ENCODE measurements at regions not wholly inside any gene's neighbourhood (a gene's known extent, or its start where the extent isn't known, plus 50 kb on each side); places are given as distances from the start of the nearest gene placed in this dataset.
"Not testable (repeated sequence)": the region's sequence is repeated elsewhere in the genome, so short reads cannot be mapped to it uniquely, and the experiment has no call there.

DNA sequence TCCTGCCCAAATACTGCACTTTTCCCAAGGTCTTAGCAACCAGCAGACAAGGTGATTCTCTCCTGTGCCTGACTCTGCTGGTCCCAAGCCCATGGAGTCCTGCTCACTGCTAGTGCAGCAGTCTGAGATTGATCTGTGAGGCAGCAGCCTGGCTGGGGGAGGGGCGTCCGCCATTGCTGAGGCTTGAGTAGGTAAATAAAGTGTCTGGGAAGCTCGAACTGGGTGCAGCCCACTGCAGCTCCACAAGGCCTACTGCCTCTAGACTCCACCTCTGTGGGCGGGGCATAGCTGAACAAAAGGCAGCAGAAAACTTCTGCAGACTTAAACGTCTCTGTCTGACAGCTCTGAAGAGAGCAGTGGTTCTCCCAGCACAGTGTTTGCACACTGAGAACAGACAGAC is 258.7 kb downstream of the ABCC12 start:
- not testable (repeated sequence) for DNase-seq

DNA sequence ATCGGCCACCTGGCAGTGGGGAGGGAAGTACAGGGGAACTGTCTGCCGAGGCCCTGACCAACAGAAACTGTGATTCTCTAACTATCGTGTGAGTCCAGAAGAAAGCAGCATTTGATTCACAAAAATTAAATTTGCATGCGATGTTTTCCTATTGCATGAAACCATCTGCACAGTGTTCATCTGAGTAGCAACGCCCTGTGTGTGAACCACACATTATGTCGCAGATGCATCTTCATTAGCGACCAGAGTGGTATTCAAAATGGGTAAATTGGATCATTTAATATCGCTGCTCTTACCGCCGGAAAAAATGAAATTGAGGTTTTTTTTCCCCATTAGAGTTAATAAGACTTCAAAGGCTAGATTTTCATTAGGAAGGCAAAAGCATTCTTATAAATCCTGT is 260.6 kb downstream of the ABCC12 start:
- DNase-seq = no peak

DNA sequence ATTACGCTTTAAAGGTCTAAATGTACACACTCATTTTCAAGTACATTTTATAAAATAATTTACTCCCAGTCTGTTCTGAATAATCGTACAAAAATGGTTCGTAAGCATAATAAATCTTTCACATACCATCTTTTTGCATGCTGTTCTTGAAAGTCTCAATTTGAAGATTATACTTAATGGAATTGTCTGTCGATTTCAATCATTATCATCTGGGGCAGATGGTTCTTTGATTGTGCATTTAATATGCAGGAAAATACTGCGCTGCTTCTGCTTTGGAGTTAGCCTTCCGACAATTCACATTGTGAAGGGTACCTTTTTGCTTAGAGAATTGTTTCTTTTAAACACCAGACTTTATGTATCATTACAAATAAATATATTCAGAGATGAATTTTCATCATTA is 262.8 kb downstream of the ABCC12 start:
- DNase-seq = no peak

DNA sequence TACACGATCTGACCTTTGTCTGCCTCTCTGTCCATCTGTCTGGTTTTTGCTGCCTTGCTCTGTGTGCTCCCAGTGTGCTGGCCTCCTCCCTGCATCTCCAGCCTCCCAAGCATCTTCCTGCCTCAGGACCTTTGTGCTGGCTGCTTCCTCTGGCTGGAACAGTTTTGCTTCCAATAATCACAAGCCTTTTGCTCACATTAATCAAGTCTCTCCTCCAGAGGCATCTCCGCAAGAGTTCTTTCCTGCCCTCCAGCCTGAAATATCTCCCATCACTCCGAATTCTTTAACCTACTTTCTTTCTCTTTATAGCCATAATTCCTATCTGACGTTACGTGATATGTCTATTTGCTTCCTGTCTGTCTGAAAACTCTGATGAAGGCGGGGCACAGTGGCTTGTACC is 267.1 kb downstream of the ABCC12 start:
- DNase-seq = no peak

DNA sequence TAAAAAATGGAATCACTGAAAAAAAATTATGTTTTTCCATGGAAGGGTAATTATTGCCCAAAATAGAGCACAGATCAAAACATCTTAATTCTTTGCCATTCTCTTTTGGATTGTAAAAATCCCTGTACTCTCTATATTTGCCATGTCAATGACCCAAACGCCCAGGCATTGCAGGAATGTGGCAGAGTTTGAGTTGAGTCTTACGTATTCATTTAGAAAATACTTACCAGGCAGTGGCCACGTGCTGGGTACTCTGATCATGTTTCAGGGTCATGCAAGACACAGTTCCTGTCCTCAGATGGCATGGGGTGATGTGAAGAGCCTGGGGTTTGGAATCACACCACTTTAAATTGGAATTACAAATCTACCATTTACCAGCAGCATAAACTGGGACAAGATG is 267.7 kb downstream of the ABCC12 start:
- DNase-seq = no peak

DNA sequence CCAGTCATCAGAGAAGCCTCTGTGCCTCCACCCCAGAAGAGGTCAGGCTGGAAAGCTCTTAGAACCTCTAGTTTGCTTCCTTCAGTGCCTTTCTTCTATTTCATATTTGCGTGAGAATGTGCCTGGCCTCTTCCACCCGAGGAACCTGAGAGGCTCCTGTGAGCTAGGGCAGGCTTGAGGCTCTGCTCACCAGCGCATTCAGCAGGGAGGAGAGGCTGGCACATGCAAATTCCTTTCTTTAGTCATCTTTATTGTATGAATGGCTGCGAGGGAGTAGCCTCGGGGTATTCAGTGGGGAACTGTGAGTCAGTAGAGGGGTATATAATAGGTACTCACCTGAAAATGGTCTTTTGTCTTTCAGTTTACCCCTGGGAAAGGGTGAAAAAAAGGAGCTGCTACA is 268.3 kb downstream of the ABCC12 start:
- no peak for DNase-seq

DNA sequence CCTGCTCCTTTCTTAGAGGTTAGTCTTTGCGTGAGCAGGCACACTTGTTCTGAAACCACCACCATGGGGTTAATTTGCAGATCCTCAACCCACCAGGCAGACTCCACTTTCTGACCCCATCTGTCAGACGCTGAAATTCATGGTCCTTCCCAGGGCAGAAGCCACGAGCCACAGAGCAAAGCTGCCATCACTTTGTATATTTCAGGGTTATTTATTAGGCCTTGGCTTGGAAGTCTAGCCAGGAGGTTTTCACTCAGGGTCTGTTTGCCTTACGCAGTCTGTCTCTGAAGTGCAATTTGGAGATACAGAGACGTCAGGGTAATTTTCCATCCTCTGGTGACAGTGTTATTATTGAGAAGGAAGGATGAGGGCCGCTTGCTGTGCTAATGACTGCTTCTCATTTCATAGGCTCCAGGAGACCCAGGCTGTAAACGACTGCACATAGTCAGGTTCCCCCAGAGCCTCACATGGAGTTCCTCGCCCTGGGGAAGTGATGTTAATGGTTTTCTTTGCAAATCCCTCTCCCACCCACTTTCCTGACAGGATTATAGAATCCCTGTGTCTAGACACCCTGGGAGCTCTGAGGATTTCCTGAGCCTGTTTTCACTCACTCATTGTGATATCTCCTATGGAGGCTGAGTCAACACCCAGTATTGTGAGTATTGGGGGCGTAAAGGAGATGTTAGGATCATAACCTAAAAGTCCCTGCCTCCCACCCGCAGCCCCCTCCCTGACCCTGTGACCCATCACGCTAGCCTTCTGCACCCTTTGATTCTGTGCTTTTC is 269.0 kb downstream of the ABCC12 start:
- no peak for DNase-seq

DNA sequence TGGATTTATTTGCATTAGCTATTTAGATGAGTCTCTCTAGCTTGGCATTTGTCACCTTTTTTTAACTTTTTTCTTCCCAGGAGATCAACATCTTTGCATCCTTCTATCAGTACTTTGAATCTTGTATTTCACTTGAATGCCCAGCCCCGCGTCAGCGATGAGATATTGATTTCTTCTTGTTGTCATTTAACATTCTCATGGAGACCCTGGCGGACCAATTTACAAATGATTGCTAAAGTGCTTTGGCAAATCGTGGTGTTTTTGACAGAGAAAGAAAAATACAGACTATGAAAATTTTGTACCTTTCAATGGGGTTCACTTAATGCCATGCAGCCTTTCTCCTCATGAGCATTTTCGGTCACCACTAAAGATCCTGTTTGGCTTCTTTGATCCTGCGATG is 269.7 kb downstream of the ABCC12 start:
- DNase-seq = no peak

DNA sequence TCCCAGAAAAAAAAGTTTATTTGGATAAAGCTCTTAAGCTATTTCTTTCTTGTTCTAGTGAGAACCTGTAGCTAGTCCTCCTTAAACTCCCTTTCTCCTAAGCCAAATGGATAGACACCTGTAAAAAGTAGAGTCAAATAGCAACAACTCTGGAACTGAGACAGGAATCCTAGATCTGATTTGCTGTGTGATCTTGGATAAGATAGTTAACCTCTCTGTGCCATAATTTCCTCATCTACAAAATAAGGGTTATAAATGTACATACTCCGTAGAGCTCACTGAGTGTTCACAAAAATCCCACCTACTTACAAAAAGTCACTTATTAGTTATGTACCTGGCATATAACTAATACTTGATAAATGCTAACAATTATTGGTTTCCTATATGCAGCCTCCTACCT is 270.3 kb downstream of the ABCC12 start:
- no peak for DNase-seq

DNA sequence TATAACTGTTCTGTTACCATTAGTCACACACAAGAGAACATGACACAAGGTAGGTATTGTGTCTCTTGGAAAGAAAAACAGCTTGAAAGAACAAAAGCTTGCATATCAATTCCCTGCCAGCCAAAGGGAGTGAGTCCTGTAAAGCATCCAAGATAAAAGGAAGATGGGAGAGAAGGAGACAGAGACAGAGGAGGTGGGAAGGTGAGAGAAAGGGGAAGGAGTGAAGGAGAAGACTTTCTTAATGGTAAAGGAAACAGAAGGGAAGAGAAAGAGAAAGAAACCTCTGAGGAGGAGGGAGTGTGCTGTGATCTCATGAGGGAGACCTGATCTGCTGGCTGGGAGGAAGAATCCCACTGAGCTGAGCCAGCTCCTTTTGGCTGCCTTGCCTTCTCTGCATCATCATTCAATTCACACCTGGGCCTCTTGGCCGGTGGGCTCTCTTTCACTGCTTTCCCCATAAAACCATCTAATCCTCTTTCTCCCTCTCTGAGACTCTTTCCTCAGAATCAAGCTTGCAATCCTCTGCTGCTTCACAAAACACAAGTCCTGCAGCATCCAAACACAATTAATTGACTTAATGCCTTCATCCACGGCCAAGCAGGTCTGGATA is 271.6 kb downstream of the ABCC12 start:
- DNase-seq = no peak

DNA sequence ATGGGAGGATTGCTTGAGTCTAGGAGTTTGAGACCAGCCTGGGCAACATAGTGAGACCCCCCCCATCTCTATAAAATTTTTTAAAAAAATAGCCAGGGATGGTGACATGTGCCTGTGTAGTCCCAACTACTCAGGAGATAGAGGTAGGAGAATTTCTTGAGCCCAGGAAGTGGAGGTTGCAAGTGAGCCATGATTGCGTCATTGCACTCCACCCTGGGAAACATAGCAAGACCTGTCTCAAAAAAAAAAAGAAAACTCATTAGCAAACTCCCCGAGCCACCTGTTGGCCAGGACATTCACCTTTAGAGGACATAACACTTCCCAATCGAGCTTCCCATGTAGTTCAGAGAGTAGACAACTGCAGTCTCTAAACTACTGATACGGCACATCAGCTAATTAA is 274.2 kb downstream of the ABCC12 start:
- DNase-seq = no peak

DNA sequence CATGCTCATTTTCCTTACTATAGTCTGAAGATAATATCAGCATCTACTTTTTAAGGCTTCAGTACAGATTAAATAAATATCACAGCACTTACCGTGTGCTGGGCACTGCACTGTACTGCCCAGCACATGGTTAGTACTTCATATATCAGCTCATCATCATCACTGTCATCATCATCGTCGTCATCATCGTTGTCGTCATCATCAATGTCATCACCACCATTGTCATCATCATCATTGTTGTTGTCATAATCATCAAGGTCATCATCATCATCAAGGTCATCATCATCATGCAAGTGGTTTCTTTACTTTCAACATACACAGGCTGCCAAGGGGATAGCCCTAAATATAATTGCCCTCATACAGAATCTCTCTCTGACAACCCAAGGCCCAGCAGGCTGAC is 275.1 kb downstream of the ABCC12 start:
- DNase-seq = no peak

DNA sequence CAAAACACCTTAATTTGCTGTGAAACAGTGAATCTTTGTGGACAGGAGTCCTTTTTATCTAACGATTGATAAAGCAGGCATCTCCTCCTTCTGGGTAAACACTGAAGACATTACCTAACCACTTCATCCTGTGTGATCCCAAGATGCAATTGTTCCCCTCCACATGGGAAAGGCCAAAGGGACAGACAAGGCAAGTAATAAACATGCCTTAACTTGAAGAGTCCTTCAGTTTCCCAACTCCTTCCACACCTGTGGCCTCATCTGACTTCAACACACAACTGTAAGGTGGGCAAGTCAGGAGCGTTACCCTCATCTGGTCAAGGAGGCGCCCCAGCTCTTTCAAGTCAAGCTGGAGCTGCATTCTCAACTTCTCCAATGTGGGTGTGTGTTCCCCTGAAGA is 278.6 kb downstream of the ABCC12 start:
- no peak for DNase-seq

DNA sequence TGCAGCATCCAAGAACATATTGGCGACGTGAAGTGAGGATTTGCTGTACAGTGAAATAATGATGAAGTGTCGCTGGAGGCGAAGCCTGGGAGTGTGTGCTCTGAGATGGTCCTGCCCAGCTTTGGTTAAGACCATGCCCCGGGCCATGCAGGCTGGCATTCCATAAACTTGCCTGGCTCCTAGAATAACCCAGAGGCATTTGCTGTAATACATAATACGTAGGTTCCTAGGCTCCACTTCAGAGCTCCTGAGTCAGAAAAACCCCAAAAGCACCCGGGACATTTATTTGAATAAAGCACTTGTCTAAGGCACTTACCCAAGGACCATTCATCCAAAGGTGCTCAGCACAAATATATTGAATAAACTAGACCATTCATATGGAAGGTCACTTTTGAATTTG is 279.3 kb downstream of the ABCC12 start:
- no peak for DNase-seq

DNA sequence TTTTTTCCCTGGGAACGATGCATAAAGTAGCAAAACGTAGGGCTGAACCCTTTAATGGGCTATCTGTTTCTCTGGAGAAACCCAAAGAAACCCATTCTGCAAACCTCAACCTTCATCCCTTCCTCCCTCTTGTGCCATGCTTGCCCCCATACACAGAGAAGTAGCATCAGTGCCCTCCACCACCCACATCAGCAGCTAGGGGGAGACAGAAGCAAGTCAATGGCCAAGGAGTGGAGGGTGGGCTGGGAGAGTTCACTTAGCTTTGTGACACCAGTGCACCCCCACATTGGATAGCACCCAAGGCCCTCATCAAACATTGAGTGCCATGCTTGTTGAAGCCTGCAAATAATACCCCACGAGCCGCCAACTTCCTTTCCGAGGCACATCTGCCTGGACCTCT is 282.4 kb downstream of the ABCC12 start:
- DNase-seq = no peak

DNA sequence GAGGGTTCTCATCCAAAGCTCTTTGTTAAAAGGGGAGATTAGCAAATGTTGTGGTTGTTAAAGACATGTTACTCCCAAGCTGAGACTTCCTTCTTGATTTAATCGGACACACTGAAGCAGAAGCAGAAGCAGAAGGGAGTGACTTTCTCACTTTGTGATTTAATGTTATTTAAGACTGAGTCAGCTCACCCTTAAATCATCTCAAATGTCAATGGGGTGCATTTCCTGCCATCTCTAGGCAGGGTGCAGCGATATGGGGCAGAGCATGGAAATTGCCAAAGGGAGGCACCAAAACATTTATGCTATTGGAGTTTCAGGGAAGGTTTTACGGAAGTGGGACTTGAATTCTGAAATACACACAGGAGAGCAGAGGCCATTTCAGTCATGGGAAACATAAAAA is 283.6 kb downstream of the ABCC12 start:
- no peak for DNase-seq

DNA sequence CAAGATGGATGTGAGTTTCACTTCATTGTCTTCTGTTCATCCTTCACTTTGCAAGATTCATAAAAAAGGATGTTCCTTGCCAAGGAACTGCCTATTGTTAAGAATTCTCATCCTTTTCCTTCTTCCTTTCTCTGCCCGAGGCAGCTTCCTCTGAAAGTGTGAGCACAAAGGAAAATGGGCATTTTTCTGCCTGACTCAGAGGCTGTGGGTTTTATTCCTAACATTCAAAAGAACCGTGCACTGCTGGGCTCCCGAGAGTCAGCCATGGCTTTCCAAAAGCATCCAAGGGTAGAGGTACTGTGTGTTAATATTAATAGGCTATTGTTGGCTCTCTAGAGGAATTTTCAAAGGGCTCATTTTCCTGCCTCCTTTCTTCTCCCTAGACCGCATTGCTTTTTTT is 289.4 kb downstream of the ABCC12 start:
- no peak for DNase-seq

DNA sequence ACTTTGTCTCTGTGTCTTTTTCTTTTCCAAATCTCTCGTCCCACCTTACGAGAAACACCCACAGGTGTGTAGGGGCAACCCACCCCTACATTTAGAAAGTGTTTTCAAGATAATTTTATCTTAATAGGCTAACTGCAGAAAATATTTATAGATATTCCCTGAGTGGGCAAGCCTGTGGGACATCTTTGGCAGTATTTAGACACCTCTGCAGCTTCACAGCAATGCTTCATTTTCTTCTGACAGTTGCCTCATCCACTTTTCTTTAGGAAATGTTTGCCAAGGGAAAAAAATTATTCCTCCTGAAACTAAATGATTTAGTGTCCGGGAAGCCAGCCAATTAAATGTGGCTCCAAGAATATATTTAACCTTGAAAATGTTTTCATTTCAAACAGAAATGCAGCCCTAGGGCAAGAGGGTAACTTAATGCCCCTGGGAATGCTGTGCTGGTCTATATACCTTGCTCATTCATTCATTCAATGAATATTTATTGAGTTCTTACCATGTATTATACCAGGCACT is 290.4 kb downstream of the ABCC12 start:
- DNase-seq = no peak

DNA sequence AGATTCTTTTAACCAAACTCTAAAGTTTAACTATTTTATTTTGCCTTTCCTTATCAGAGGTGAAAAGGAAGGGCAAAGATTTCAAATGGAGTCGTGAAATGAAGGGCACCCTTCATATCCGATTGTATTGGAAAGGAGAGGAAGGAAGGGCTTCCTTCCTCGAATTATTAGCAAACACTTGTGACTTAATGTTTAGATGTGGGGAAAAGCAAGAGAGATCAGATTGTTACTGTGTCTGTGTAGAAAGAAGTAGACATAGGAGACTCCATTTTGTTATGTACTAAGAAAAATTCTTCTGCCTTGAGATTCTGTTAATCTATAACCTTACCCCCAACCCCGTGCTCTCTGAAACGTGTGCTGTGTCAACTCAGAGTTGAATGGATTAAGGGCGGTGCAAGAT is 291.5 kb downstream of the ABCC12 start:
- DNase-seq = not testable (repeated sequence)

DNA sequence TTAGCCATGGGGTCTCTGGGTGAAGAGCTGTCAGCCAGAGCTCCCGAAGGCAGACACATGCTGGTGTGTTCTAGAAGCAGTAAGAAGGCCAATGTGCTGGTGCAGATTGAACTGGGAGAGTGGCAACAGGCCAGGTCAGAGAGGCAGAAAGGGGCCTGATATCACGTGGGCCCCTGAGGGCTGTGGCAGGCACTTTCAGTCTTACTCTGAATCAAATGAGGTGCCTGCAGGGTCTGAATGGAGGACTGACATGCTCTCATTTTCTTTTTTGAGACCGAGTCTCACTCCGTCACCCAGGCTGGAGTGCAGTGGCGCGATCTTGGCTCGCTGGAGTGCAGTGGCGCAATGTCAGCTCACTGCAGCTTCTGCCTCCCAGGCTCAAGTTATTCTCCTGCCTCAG is 293.8 kb downstream of the ABCC12 start:
- no peak for DNase-seq

DNA sequence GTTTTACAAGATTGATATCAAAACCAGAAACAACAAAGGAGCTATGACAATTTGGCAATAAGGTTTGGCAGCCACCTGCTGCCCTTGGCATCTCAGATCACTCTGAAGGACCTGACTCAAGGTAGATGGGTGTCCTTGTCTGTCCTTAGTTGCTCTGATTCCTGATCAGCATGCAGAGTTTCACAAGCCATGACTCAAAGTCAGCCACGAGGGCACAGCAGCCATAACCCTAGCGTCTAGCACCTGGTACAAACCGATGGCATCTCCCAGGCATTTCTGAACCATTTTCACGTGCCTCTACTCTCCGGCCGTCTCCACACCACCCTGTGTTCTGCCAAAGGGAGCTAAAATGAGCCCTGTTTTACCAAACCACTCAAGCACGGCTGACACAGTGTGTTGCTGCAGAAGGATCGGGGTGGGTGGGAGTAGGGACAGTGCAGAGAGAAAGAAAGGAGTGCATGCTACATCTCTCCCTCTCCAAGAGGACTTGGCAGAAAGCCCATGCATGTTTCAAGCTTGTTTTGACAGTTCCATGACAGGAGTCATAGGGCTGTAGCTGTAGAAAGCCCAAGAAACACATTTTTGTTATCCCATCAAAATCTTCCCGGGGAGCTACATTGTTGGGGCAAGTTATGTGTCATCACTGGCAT is 297.3 kb downstream of the ABCC12 start:
- no peak for DNase-seq

DNA sequence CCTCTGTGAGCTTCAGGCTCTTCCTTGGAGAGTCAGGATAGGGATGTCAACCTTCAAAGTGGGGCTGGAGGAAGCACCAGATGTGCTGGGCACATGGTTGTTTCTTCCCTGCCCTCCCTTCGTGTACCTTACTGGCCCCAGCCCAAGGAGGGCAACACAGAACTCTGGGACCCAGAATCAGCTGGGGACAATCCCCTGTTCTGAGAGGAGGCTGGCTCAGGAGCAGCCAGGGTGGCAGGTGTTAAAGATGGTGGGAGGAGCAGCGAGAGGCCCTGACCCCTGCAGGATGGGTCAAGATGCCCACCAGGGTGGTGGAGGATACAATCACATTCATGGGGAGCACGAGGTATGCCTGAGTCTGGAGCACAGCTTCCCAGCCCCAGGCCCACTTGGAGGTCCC is 300.4 kb downstream of the ABCC12 start:
- no peak for DNase-seq

DNA sequence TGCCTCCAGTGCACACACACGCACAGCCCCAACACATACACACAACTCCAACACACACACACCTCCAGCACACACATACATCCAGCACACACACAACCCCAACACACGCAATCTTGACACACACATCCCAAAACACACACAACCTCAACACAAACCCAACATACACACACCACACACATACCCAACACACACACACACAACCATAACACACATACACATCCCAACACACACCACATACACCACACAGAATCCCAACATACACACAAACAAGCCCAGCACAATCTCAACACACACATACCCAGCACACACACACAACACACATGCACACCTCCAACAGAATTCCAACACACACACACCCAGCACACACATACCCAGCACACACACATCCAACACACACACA is 301.1 kb downstream of the ABCC12 start:
- DNase-seq = no peak

DNA sequence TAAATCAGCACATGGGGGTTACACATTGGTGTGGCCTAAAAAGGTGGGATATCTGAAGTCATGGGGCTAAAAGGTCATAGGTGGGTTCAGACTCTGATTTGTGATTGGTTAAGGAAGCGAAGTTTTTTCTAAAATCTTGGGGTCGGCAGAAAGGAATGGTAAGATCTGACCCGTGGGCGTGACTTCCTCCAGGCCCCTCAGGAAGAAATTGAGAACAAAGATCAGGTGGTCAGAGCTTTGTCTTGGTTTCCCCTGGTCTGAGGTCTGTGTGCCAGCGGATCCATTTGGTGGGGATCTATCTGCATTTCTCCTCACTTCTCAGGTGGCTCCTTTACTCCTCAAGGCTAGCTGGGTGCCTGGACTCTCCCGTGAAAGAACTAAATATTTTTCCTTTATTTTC is 302.8 kb downstream of the ABCC12 start:
- DNase-seq = no peak

Data from midbrain (tissue), 1 donor.